ENCODE measurements at regions not wholly inside any gene's neighbourhood (a gene's known extent, or its start where the extent isn't known, plus 50 kb on each side); places are given as distances from the start of the nearest gene placed in this dataset.
A peak's percentile ranks its signal among the peaks of the same experiment; 100 is the strongest.

DNA sequence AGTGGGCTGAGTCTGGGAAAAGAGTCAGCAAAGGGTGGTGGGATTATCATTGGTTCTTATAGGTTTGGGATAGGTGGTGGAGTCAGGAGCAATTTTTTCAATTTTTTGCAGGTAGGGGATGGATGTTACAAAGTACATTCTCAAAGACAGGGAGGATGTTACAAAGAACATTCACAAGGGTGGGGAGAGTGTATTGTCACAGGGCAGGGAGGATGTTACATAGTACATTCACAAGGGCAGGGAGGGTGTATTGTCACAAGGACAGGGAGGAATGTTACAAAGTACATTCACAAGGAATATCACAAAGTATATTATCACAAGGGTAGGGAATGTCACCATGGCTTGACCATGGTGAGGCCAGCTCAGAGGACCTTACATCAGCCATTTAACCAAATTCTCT is 58.6 kb upstream of the WDR75 start:
- DNase-seq: no peak
- H3K4me3 ChIP-seq (ENCODE audit: insufficient read depth, low read depth, low read length): no peak overlapping the region
- peak overlapping the region; percentile 24 for H2BK5ac ChIP-seq (ENCODE audit: low read depth, low read length, poor library complexity, severe bottlenecking)
- H3K79me1 ChIP-seq (ENCODE audit: low read depth in 1 of 2, low read length in 2 of 2): no peaks in the 10 kb centered on the region
- no peak overlapping the region for H3K56ac ChIP-seq (ENCODE audit: extremely low read depth, insufficient read depth, low read length)
- H4K8ac ChIP-seq (ENCODE audit: low read depth in 2 of 2, low read length in 2 of 2): peak overlapping the region in 1 of 2 experiments; percentile 8; a peak in 1 of 4 replicates
- H2AK5ac ChIP-seq (ENCODE audit: low read depth, low read length): peak overlapping the region; percentile 53
- no peak overlapping the region; the same call in 1 of the 2 replicates for H3K14ac ChIP-seq (replicated peaks; ENCODE audit: low read depth, low read length)
- peak overlapping the region; percentile 58 for H2BK120ac ChIP-seq (ENCODE audit: low read depth, low read length)
- H2BK20ac ChIP-seq (ENCODE audit: low read depth, low read length): peak overlapping the region; percentile 62; the same call in 1 of the 2 replicates
- H3K18ac ChIP-seq (ENCODE audit: low read depth, low read length): peak overlapping the region; percentile 52; the same call in 1 of the 2 replicates
- H3K27me3 ChIP-seq (ENCODE audit: control insufficient read depth, insufficient read depth, low read length): no peaks in the 10 kb centered on the region
- 0 out of 2 replicates have a peak overlapping the region, but pooled peaks have one; percentile 36 for H3K4ac ChIP-seq (ENCODE audit: low read depth, low read length)
- no peaks in the 10 kb centered on the region for H3K9me3 ChIP-seq (ENCODE audit: control insufficient read depth, insufficient read depth, low read length)
- H2AFZ ChIP-seq (replicated peaks; ENCODE audit: low read length, poor library complexity): no peak overlapping the region
- no peak for TF ChIP-seq CHD1 (IDR thresholded peaks at IDR 0.05; ENCODE audit: low read depth, low read length)
- TF ChIP-seq, protein P1, sequence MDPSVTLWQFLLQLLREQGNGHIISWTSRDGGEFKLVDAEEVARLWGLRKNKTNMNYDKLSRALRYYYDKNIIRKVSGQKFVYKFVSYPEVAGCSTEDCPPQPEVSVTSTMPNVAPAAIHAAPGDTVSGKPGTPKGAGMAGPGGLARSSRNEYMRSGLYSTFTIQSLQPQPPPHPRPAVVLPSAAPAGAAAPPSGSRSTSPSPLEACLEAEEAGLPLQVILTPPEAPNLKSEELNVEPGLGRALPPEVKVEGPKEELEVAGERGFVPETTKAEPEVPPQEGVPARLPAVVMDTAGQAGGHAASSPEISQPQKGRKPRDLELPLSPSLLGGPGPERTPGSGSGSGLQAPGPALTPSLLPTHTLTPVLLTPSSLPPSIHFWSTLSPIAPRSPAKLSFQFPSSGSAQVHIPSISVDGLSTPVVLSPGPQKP (IDR thresholded peaks at IDR 0.05; ENCODE audit: borderline replicate concordance, low read depth, low read length): no peak
- TF ChIP-seq BHLHE40 (IDR thresholded peaks at IDR 0.05; ENCODE audit: low read depth, low read length): no peak
- no peak for TF ChIP-seq MXI1 (IDR thresholded peaks at IDR 0.05; ENCODE audit: borderline replicate concordance, low read depth, low read length)
- TF ChIP-seq CTCF (conservative IDR thresholded peaks at IDR 0.05; ENCODE audit: low read depth, low read length): no peak
- no peak for TF ChIP-seq FOS (IDR thresholded peaks at IDR 0.05; ENCODE audit: low read depth, low read length)
- no peak for TF ChIP-seq MAZ (IDR thresholded peaks at IDR 0.05; ENCODE audit: borderline replicate concordance, low read depth, low read length)
- no peak for TF ChIP-seq CEBPB (IDR thresholded peaks at IDR 0.05; ENCODE audit: low read depth, low read length)
- no peak for TF ChIP-seq POLR2A (IDR thresholded peaks at IDR 0.05; ENCODE audit: low read depth, low read length)
- TF ChIP-seq SMC3 (IDR thresholded peaks at IDR 0.05; ENCODE audit: low read depth, low read length): no peak
- TF ChIP-seq, protein P2, sequence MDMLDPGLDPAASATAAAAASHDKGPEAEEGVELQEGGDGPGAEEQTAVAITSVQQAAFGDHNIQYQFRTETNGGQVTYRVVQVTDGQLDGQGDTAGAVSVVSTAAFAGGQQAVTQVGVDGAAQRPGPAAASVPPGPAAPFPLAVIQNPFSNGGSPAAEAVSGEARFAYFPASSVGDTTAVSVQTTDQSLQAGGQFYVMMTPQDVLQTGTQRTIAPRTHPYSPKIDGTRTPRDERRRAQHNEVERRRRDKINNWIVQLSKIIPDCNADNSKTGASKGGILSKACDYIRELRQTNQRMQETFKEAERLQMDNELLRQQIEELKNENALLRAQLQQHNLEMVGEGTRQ (IDR thresholded peaks at IDR 0.05; ENCODE audit: low read depth, low read length): no peak
- TF ChIP-seq RCOR1 (IDR thresholded peaks at IDR 0.05; ENCODE audit: insufficient replicate concordance, low read length): no peak
- TF ChIP-seq RFX5 (IDR thresholded peaks at IDR 0.05; ENCODE audit: low read depth, low read length): no peak
- no peak for TF ChIP-seq RAD21 (IDR thresholded peaks at IDR 0.05; ENCODE audit: low read length)
- no peak for TF ChIP-seq MAFK (IDR thresholded peaks at IDR 0.05; ENCODE audit: low read depth, low read length)
- no peak for TF ChIP-seq NFE2L2 (IDR thresholded peaks at IDR 0.05; ENCODE audit: low read depth, low read length)
- no peak overlapping the region for H3K4me2 ChIP-seq (ENCODE audit: low read depth, low read length)
- H4K20me1 ChIP-seq (ENCODE audit: insufficient read depth, low read length): no peaks in the 10 kb centered on the region
- H2AK9ac ChIP-seq (replicated peaks; ENCODE audit: low read depth, low read length, poor library complexity): no peak overlapping the region
- no peak overlapping the region for H3K23ac ChIP-seq (ENCODE audit: low read depth, low read length)
- no peaks in the 10 kb centered on the region for H3K9me1 ChIP-seq (ENCODE audit: insufficient read depth, low read length)
- no peak for ATAC-seq (ENCODE audit: low read depth)
- no peak overlapping the region for H3K27ac ChIP-seq (ENCODE audit: insufficient read depth, low read length)
- CTCF ChIA-PET: interaction anchor here (0.7 kb wide), 1 partner anchor 10 kb away, joined by 3 read pairs; no protein-coding TSS in a partner anchor
- H4K5ac ChIP-seq (ENCODE audit: low read depth, low read length): no peak overlapping the region
- intact Hi-C loops (cut with micrococcal nuclease) (no loop called here), in situ Hi-C loops (cut with MboI; ENCODE audit: low sequenced_read_pairs) (no loop called here), dilution Hi-C loops (cut with HindIII; ENCODE audit: low sequenced_read_pairs, unreplicated experiment) (no loop called here)
- H2BK15ac ChIP-seq (ENCODE audit: low read depth, low read length): peak overlapping the region; percentile 97
- H3K9ac ChIP-seq (ENCODE audit: low read depth, low read length): no peak overlapping the region
- no peaks in the 10 kb centered on the region for H3K4me1 ChIP-seq (ENCODE audit: control insufficient read depth, insufficient read depth, low read length)
- peak overlapping the region; percentile 19 for H4K91ac ChIP-seq (ENCODE audit: insufficient read depth, low read depth, low read length)
- no peaks in the 10 kb centered on the region for H3K36me3 ChIP-seq (ENCODE audit: control insufficient read depth, insufficient read depth, low read length)
- POLR2A ChIA-PET (ENCODE audit: unreplicated experiment): no interaction called here
- no TSS peak for BruUV-seq (replicated peaks)

All from IMR-90 (cell line).